ENCODE measurements at regions not wholly inside any gene's neighbourhood (a gene's known extent, or its start where the extent isn't known, plus 50 kb on each side); places are given as distances from the start of the nearest gene placed in this dataset.

DNA sequence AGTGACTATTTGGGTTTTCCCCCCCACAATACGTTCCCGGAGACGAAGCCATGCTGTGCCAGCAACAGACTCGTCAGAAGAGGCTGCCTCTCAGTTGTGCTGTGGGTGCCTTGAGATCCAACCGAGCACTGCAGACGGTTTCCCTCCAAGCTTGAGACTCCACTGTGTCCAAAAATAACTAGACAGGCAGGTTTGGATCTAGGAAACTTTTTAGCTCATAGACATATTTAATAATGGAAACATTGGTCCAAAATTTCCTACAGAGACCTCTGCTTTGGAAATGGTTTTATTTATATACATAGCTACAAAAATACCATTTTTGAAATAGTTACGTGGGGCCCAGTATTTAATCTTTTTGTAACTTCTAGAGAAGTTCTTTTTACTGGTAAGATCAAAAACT is 63.1 kb upstream of the SPATS2L start:
- no peaks in the 10 kb centered on the region for H3K9me3 ChIP-seq
- H3K4me3 ChIP-seq: no peak overlapping the region
- H3K4me1 ChIP-seq: no peaks in the 10 kb centered on the region
- no peaks in the 10 kb centered on the region for H3K36me3 ChIP-seq (replicated peaks)
- DNase-seq (ENCODE audit: low spot score in 2 of 2): no peak
- in situ Hi-C loops (cut with MboI; ENCODE audit: low sequenced_read_pairs): no loop called here
- 0 out of 2 replicates have a peak, but pooled peaks cover 3% of the 10 kb centered on the region for H3K27me3 ChIP-seq (ENCODE audit: low read depth)

DNA sequence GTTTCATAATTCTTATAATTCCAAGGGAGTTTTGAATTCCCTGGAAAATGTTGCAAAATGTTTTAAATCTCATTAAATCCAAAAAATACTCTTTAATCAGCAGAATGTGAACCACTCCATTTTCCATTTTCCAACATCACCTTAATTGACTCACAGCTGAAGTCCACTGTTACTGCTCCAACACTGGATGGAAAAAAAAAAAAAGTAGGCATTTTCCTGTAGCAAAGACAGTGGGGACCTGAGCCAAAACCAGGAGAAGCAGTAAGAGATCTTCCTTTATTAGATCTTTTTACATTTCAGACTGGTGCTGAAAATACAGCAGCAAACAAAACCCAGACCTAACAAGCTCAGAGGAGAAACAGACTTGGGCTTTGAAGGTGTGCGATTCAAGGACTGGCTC is 62.4 kb upstream of the SPATS2L start:
- 0 out of 2 replicates have a peak, but pooled peaks cover 3% of the 10 kb centered on the region for H3K27me3 ChIP-seq (ENCODE audit: low read depth)
- H3K9me3 ChIP-seq: no peaks in the 10 kb centered on the region
- no peaks in the 10 kb centered on the region for H3K36me3 ChIP-seq (replicated peaks)
- in situ Hi-C loops (cut with MboI; ENCODE audit: low sequenced_read_pairs): no loop called here
- DNase-seq (ENCODE audit: low spot score in 2 of 2): no peak
- H3K4me1 ChIP-seq: no peaks in the 10 kb centered on the region
- H3K4me3 ChIP-seq: no peak overlapping the region

DNA sequence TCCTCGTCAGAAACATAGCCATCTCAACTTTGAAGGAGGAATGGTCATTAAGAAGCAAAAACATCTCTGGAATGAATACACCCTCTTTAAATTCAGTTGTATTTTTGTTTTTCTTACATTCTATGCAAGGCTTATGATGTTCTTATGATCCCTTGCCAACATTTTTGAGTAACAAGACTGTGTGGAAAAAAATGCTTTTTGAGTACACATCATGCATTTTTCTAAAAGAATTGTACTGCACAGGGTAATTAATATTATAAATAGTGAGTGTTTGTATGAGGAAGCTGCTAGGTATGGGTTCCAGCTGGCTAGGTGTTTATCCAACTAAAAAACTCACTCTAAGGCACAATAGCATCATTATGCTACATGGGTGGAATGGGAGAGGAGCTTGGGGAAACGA is 59.0 kb upstream of the SPATS2L start:
- DNase-seq (ENCODE audit: low spot score in 2 of 2): no peak
- in situ Hi-C loops (cut with MboI; ENCODE audit: low sequenced_read_pairs): no loop called here
- Histone ChIP-seq H3K9me3 (no peaks in the 10 kb centered on the region), H3K27me3 (ENCODE audit: low read depth) (no peaks in the 10 kb centered on the region), H3K4me3 (no peak overlapping the region), H3K36me3 (replicated peaks) (no peaks in the 10 kb centered on the region), H3K4me1 (no peaks in the 10 kb centered on the region)

DNA sequence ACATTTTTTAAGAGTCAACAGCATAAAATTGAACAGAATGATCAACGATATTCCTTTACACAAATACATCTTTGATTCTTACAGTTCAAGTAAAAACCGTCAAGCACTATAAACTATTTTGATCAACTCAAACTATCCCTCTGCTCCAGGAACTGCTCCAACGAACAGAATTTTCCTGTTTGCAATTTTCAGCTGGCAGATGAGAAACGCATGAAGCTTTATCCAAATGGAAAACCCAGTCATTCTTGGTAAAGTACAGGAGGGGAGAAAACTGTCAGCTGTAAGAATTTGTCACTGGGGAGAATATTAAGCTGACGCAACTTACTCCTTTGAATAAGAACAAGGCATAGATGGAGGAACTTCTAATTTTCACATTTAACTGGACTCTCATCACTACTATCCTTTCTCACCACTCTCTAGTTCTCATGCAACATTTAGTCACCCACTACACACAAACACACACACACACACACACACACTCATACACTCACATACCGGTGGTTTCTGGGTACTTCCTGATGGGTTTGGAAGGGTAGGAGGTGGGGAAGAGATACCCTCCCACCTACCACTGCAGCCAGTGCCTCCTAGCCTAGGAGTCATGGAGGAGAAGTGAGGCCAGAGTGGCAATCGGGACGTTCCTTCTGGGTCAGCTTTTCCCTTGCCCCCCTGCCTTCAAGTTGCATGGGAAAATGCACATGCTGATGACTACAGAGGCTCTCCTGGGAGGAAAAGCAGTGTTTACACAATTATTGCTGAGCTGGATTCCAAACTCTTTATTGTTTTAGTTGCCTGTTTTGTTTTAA is 54.0 kb upstream of the SPATS2L start:
- H3K4me3 ChIP-seq: no peak overlapping the region
- no peaks in the 10 kb centered on the region for H3K4me1 ChIP-seq
- no peak for DNase-seq (ENCODE audit: low spot score in 2 of 2)
- no peaks in the 10 kb centered on the region for H3K27me3 ChIP-seq (ENCODE audit: low read depth)
- no peaks in the 10 kb centered on the region for H3K36me3 ChIP-seq (replicated peaks)
- in situ Hi-C loops (cut with MboI; ENCODE audit: low sequenced_read_pairs): no loop called here
- H3K9me3 ChIP-seq: no peaks in the 10 kb centered on the region

DNA sequence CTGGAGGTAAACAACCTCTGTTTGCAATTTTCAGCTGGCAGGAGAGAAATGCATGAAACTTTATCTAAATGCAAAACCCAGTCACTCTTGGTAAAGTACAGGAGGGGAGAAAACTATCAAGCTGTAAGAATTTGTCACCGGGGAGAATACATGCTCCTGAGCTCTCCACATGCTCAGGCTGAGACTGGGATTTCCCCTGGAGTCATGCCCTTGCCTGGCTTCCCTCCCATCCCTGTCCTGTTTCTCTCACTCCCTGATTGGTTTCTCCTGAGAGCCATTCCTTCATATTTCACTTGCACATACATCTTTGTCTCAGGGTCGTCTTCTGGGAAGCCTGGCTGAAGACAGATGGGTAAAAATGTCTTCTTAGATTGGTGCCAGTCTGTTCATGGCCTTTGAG is 52.9 kb upstream of the SPATS2L start:
- H3K9me3 ChIP-seq: no peaks in the 10 kb centered on the region
- DNase-seq (ENCODE audit: low spot score in 2 of 2): no peak
- H3K36me3 ChIP-seq (replicated peaks): no peaks in the 10 kb centered on the region

DNA sequence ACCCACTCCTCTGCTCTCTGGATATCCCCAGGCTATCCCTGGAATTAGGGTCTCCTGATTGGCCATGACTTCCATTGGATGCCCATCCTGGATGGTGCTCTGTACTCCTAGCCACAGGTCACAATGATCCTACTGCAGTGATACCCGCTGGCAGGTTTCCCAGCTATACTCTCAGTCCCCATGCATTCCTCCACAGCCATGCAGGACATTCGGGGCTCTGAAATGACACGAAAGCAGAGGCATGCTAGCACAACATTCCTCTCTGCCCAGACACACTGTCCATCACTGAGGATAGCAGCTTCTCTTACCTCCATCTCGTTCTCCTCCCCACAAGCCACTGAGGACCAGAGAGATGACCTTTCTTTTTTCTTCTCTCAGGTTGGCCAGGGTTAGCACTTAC is 51.7 kb upstream of the SPATS2L start:
- no peaks in the 10 kb centered on the region for H3K27me3 ChIP-seq (ENCODE audit: low read depth)
- H3K4me3 ChIP-seq: no peak overlapping the region
- H3K36me3 ChIP-seq (replicated peaks): no peaks in the 10 kb centered on the region
- H3K4me1 ChIP-seq: no peaks in the 10 kb centered on the region
- no peaks in the 10 kb centered on the region for H3K9me3 ChIP-seq
- no peak for DNase-seq (ENCODE audit: low spot score in 2 of 2)
- in situ Hi-C loops (cut with MboI; ENCODE audit: low sequenced_read_pairs): no loop called here

More for the DNA sequence above, 52.9 kb upstream of the SPATS2L start:
- Histone ChIP-seq H3K4me1 (no peaks in the 10 kb centered on the region), H3K4me3 (no peak overlapping the region), H3K27me3 (ENCODE audit: low read depth) (no peaks in the 10 kb centered on the region)
- in situ Hi-C loops (cut with MboI; ENCODE audit: low sequenced_read_pairs): no loop called here

DNA sequence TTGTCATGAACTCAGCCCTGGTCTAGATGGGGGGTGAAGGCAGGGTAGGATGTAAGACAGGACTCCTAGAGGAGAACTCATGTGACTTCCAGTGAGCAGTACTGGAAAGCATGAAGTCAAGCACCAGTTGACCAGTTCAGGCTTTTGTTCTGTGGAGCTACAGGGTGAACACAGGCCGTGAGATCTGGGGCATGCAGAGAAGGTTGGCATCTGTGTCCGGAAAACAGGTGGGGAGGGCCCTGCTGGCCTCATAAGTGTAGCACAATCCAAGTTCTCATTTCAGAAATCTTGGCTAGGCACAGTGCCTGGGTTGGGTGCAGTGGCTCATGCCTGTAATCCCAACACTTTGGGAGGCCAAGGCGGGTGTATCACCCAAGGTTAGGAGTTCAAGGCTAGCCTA is 50.9 kb upstream of the SPATS2L start:
- H3K4me3 ChIP-seq: no peak overlapping the region
- no peaks in the 10 kb centered on the region for H3K4me1 ChIP-seq
- in situ Hi-C loops (cut with MboI; ENCODE audit: low sequenced_read_pairs): no loop called here
- peaks cover 3% of the 10 kb centered on the region; the same call in 1 of the 2 replicates for H3K27me3 ChIP-seq (ENCODE audit: low read depth)
- DNase-seq (ENCODE audit: low spot score in 2 of 2): no peak
- no peaks in the 10 kb centered on the region for H3K9me3 ChIP-seq
- H3K36me3 ChIP-seq (replicated peaks): no peaks in the 10 kb centered on the region

All from HAP-1 (cell line).